Spleen (tissue), 7 donors: ENCODE measurements at regions not wholly inside any gene's neighbourhood (a gene's known extent, or its start where the extent isn't known, plus 50 kb on each side); places are given as distances from the start of the nearest gene placed in this dataset.

ENCODE experiments used
- CTCF ChIP-seq, 11 experiments: fragments of 200-600 bp in 7 of 11; fragments of 450-650 bp in 4 of 11; sonication (generic) in 4 of 11; IDR thresholded peaks in 8 of 11; conservative IDR thresholded peaks in 3 of 11; 1 replicate in 7 of 11; 2 replicates in 4 of 11; pipeline versions ENCODE4 v1.4.0 to v1.8.0; 2016 to 2021; ENCODE audit warnings: antibody characterized with exemption in 11 of 11, inconsistent platforms in 4 of 11, mild to moderate bottlenecking in 1 of 11
- POLR2A ChIP-seq, 3 donors: fragments of 450-650 bp; IDR thresholded peaks; one replicate each; pipeline ENCODE4 v1.5.1; 2017; ENCODE audit warnings: antibody characterized with exemption in 3 of 3, mild to moderate bottlenecking in 1 of 3
- POLR2AphosphoS5 ChIP-seq, 3 donors: sonication (generic); formaldehyde crosslinking; IDR thresholded peaks; one replicate each; pipeline ENCODE4 v1.5.1; 2017; ENCODE audit warnings: antibody characterized with exemption in 3 of 3
- donor health status: DM: no; HTN: no; CAD: no; lungs with moderate emphysema.
- donor health status: DM: no; HTN: no; CAD: no.
- donor health status: DM: no; HTN: no; CAD: no.

GRCh38 chr10:10661176-10661575 lies 356.5 kb upstream of the CELF2 start:
- no peak for TF ChIP-seq CTCF (IDR thresholded peaks at IDR 0.05 in 8 of 11, conservative IDR thresholded peaks at IDR 0.05 in 3 of 11)
- TF ChIP-seq POLR2A (IDR thresholded peaks at IDR 0.05) = no peak
- TF ChIP-seq POLR2AphosphoS5 (IDR thresholded peaks at IDR 0.05) = no peak
